ENCODE measurements at regions not wholly inside any gene's neighbourhood (a gene's known extent, or its start where the extent isn't known, plus 50 kb on each side); places are given as distances from the start of the nearest gene placed in this dataset.

GRCh38 chr12:42733911-42734310 lies 144.4 kb upstream of the PRICKLE1 start:
- no peak overlapping the region for H3K4me3 ChIP-seq (ENCODE audit: low read depth, low read length)
- no peak overlapping the region for H3K27ac ChIP-seq (ENCODE audit: extremely low read depth, low read depth, low read length)
- no peaks in the 10 kb centered on the region for H3K36me3 ChIP-seq (ENCODE audit: control insufficient read depth in 2 of 2, insufficient read depth in 1 of 2, low read length in 2 of 2)
- ChIA-PET POLR2A (no interaction called here), CTCF (no interaction called here)
- peaks cover 9% of the 10 kb centered on the region; the same call in 1 of the 2 replicates for H3K4me1 ChIP-seq (ENCODE audit: control insufficient read depth, insufficient read depth, low read length)
- TF ChIP-seq, protein P1, sequence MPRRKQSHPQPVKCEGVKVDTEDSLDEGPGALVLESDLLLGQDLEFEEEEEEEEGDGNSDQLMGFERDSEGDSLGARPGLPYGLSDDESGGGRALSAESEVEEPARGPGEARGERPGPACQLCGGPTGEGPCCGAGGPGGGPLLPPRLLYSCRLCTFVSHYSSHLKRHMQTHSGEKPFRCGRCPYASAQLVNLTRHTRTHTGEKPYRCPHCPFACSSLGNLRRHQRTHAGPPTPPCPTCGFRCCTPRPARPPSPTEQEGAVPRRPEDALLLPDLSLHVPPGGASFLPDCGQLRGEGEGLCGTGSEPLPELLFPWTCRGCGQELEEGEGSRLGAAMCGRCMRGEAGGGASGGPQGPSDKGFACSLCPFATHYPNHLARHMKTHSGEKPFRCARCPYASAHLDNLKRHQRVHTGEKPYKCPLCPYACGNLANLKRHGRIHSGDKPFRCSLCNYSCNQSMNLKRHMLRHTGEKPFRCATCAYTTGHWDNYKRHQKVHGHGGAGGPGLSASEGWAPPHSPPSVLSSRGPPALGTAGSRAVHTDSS (tag by site-specific recombination; IDR thresholded peaks at IDR 0.05) = no peak
- TF ChIP-seq ZNF292 (tag by site-specific recombination; IDR thresholded peaks at IDR 0.05; ENCODE audit: borderline replicate concordance, low read depth) (no peak), ZNF473 (tag by site-specific recombination; IDR thresholded peaks at IDR 0.05) (no peak), ZNF223 (tag by site-specific recombination; IDR thresholded peaks at IDR 0.05) (no peak), ZNF580 (tag by site-specific recombination; IDR thresholded peaks at IDR 0.05) (no peak), PRDM1 (tag by site-specific recombination; IDR thresholded peaks at IDR 0.05) (no peak), ZNF16 (tag by site-specific recombination; IDR thresholded peaks at IDR 0.05; ENCODE audit: low read depth) (no peak), ZNF571 (tag by site-specific recombination; IDR thresholded peaks at IDR 0.05) (no peak), TCF7L2 (IDR thresholded peaks at IDR 0.05; ENCODE audit: borderline replicate concordance, low read depth, low read length) (no peak), ZNF645 (tag by site-specific recombination; IDR thresholded peaks at IDR 0.05) (no peak), OSR2 (tag by site-specific recombination; IDR thresholded peaks at IDR 0.05) (no peak), ZNF776 (tag by site-specific recombination; IDR thresholded peaks at IDR 0.05; ENCODE audit: borderline replicate concordance) (no peak)
- no peaks in the 10 kb centered on the region for H3K9me3 ChIP-seq (ENCODE audit: control insufficient read depth, insufficient read depth, low read depth, low read length)

DNA sequence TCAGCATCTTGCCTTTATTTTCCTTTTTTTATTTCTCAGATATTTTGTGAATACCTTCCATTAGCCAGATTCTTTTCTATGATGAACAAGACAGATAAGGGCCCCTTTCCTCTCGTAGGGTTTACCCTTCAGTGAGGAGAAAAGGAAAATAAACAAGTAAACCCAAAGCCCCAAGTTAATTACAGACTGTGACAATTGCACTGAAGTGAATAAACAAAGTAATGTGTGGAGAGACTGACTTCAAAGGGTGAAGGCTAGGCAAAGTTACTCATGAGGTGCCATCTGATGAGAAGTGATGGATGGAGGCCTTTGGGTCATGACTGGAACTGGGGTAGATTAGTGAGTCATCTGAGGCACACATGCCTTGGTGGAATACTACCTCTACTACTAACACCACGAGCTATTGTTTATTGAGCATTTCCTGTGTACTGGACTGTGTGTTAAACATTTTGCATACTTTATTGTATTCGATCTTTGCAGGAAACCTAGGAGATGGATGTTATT lies 143.4 kb upstream of the PRICKLE1 start:
- no peak overlapping the region for H3K4me3 ChIP-seq (ENCODE audit: low read depth, low read length)
- no peak for TF ChIP-seq ZNF555 (tag by site-specific recombination; conservative IDR thresholded peaks at IDR 0.05)
- peak; percentile 70; the same call in 1 of the 2 replicates for TF ChIP-seq TCF7L2 (IDR thresholded peaks at IDR 0.05; ENCODE audit: borderline replicate concordance, low read depth, low read length)
- TF ChIP-seq, protein P2, sequence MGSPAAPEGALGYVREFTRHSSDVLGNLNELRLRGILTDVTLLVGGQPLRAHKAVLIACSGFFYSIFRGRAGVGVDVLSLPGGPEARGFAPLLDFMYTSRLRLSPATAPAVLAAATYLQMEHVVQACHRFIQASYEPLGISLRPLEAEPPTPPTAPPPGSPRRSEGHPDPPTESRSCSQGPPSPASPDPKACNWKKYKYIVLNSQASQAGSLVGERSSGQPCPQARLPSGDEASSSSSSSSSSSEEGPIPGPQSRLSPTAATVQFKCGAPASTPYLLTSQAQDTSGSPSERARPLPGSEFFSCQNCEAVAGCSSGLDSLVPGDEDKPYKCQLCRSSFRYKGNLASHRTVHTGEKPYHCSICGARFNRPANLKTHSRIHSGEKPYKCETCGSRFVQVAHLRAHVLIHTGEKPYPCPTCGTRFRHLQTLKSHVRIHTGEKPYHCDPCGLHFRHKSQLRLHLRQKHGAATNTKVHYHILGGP (tag by site-specific recombination; IDR thresholded peaks at IDR 0.05) = 0 out of 2 replicates have a peak, but pooled peaks have one; percentile 10
- no peak for TF ChIP-seq ZNF37A (tag by site-specific recombination; IDR thresholded peaks at IDR 0.05)
- peak; percentile 97 for TF ChIP-seq SP7 (tag by site-specific recombination; IDR thresholded peaks at IDR 0.05)
- ChIA-PET POLR2A (no interaction called here), CTCF (no interaction called here)
- H3K4me1 ChIP-seq (ENCODE audit: control insufficient read depth, insufficient read depth, low read length) = peaks cover 9% of the 10 kb centered on the region; the same call in 1 of the 2 replicates
- H3K9me3 ChIP-seq (ENCODE audit: control insufficient read depth, insufficient read depth, low read depth, low read length) = no peaks in the 10 kb centered on the region
- no peaks in the 10 kb centered on the region for H3K36me3 ChIP-seq (ENCODE audit: control insufficient read depth in 2 of 2, insufficient read depth in 1 of 2, low read length in 2 of 2)
- H3K27ac ChIP-seq (ENCODE audit: extremely low read depth, low read depth, low read length) = no peak overlapping the region

- ChIA-PET POLR2A (interaction anchor here (1.0 kb wide), 1 partner anchor 61 kb away, joined by 3 read pairs; no protein-coding TSS in a partner anchor), CTCF (no interaction called here)
- Histone ChIP-seq H3K9me3 (ENCODE audit: control insufficient read depth, insufficient read depth, low read depth, low read length) (no peaks in the 10 kb centered on the region), H3K4me3 (ENCODE audit: low read depth, low read length) (no peak overlapping the region), H3K36me3 (ENCODE audit: control insufficient read depth in 2 of 2, insufficient read depth in 1 of 2, low read length in 2 of 2) (no peaks in the 10 kb centered on the region), H3K27ac (ENCODE audit: extremely low read depth, low read depth, low read length) (no peak overlapping the region), H3K4me1 (ENCODE audit: control insufficient read depth, insufficient read depth, low read length) (peaks cover 9% of the 10 kb centered on the region; the same call in 1 of the 2 replicates)
- TF ChIP-seq PRDM10 (tag by site-specific recombination; IDR thresholded peaks at IDR 0.05) (0 out of 2 replicates have a peak, but pooled peaks have one; percentile 37), ZNF114 (tag by site-specific recombination; IDR thresholded peaks at IDR 0.05) (no peak)
Observed at GRCh38 chr12:42730291-42730690, 140.7 kb upstream of the PRICKLE1 start.
